Astrocyte (in vitro differentiated cells and primary cell): ENCODE measurements at regions not wholly inside any gene's neighbourhood (a gene's known extent, or its start where the extent isn't known, plus 50 kb on each side); places are given as distances from the start of the nearest gene placed in this dataset.

Source experiments
- CTCF ChIP-seq: IDR thresholded peaks from 2 replicates; pipeline ENCODE4 v1.5.1; 2011; ENCODE audit warnings: low read depth, mild to moderate bottlenecking, inconsistent platforms, low read length, moderate library complexity; ENCODE audit not compliant: insufficient read depth
- EZH2 ChIP-seq: IDR thresholded peaks from 2 replicates; pipeline ENCODE4 v1.6.1; 2012; ENCODE audit warnings: mild to moderate bottlenecking, low read length, inconsistent platforms; ENCODE audit not compliant: insufficient read depth

GRCh38 chr12:72828662-72829324, 556.6 kb downstream of the TRHDE start:
- TF ChIP-seq CTCF = no peak
- no peak for TF ChIP-seq EZH2
